ENCODE measurements at regions not wholly inside any gene's neighbourhood (a gene's known extent, or its start where the extent isn't known, plus 50 kb on each side); places are given as distances from the start of the nearest gene placed in this dataset.

- DNase-seq: no peak
Measured at GRCh38 chr1:222284466-222284865, 263.4 kb downstream of the HHIPL2 start.

DNA sequence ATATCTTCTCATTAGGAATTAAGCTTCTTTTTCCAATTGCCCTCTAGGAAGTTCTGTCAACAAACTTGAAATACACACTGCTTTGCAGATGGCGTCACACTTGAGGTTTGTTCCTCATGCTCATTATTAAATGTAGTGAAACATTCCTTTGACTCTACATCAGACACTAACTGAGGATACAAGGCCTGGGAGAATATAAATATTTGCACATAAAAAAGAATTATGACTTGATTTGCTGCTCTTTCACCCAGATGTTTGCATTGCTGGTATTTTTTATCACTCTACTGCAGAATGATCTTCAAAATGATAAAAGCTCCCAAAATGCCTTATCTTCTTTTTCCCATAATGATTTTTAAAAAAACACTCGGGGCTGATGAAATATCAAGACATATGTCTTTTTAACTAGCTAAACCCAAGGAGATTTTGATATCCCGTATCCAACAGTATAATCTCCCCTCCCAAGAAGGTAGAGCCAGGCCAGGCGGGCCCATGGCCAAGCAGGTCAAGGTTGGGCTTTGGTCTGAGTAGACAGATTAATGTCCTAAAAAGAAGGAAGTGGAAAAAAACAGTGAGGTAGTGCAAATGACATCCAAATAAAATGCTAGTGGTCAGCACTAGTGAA, 264.6 kb downstream of the HHIPL2 start:
- no peak for DNase-seq

GRCh38 chr1:222279591-222279990, 268.3 kb downstream of the HHIPL2 start:
- no peak for DNase-seq

GRCh38 chr1:222278501-222278900, 269.4 kb downstream of the HHIPL2 start:
- no peak for DNase-seq

GRCh38 chr1:222275729-222276465, 272.0 kb downstream of the HHIPL2 start:
- no peak for DNase-seq

- DNase-seq: no peak
Measured at GRCh38 chr1:222275001-222275728, 272.7 kb downstream of the HHIPL2 start.

DNA sequence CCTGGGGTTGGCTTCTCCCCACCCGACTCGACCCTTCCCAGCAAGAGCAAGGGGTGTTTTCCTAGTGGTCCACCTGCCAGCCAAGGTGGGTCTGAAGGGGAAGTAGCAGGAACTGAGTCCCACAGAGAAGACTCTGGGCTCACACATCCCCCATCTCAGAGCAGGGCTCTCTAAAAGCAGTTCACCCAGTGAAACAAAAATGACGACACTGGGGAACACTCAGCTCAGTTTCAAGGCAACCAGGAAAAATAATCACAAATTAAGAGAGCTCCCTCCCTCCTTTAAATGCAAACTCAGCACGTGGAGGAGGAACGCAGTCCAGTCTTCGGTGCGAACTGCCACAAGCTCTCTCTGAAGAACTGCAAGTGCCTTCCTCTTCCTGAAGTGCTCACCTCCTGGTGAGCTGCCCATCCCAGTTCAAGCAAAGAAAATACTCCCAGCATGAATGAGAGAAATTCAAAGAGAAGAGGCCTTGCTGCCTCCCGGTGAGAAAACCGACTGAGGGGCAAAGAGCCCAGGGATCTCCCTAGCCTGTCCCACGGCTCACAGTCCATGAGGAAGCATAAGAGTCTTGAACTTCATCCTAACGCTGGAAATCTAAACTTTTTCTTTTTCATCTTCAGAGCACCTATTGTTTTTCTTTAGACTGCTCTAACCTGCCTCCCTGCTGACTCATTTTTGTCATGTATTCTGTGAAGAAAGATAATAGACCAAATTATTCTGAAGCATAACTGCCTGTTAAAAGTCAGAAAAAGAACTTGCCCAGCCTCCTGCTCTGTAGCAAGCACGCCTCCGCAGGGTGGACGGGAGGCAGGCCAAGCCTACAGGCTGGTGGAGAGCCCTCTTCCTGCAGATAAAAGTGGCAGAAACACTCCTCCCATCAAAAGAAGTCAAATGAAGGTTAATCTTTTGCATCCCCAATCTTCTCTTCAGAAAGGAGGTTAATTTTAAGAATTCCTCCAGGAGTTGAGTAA, 281.4 kb downstream of the HHIPL2 start:
- DNase-seq: peak; percentile 17

DNA sequence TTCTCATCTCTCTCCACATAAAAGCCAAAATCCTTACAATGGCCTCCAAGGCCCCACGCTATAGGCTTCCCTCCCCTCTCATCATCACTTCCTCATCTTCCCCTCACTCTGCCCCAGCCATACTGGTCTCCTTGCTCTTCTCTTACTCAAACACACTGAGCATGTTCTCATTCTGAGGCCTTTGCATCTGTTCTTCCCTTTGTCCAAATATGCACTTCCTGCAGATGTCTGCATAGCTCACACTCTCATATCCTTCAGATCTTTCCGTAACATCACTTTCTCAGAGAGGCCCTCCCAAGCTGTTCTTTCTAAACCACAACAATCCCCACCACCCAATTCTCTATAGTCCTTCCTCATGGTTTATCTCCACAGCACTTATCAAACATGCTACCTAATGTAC, 284.1 kb downstream of the HHIPL2 start:
- peak; percentile 9 for DNase-seq

DNA sequence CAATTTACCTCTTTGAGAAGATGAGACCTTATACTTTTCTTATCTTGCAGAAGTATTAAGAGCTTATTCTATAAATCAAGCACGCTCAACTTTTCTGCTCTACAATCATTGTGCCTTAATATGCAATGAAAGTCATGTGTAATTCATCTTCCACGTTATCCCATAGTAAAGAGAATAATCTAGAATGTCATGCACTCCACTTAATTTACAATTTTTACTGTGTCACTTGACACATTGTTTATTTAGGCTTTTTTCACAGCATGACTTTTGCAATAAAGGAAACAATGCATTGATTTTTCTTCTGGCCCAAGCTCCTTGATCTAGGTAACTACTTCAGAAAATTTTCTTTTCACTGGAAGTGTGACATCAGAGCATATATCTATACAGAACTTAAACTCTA, 290.9 kb downstream of the HHIPL2 start:
- no peak for DNase-seq

GRCh38 chr1:222256058-222256457, 291.8 kb downstream of the HHIPL2 start:
- no peak for DNase-seq

DNA sequence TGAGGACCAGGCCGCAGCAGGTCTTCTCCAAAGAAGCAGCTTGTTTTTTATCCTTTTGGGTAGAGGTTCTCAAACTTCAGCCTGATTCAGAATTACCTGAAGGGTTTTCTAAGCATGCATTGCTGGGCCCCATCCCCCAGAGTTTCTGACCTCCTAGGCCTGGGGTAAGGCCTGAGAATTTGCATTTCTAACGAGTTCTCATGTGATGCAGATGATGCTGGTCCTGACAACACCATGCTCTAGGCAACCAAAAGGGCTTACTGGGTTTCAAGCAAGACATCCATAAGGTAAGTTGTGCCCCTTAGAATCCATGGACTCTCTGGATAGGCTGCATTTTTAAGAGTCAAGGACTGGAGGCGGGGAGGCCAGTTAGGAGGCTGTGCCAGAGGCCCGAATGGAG, 295.1 kb downstream of the HHIPL2 start:
- no peak for DNase-seq

DNA sequence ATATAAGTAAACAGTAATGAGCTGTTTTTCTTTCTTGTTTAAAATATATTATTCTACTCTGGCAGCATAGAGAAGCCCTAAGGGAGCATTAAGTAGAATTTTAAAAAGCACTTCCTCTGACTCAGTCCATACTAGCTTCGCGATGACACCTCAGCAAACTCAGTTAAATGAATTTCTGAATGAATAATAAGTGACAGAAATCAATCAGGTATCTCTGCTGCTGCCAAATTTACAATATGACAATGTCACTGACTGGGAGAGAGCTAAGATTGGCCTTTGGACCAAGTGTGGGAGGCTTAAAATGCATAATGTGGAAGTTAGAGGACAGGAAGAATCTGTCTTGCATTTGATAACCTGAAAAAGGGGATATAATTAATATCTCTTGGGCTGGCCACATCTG, 296.1 kb downstream of the HHIPL2 start:
- DNase-seq: no peak

DNA sequence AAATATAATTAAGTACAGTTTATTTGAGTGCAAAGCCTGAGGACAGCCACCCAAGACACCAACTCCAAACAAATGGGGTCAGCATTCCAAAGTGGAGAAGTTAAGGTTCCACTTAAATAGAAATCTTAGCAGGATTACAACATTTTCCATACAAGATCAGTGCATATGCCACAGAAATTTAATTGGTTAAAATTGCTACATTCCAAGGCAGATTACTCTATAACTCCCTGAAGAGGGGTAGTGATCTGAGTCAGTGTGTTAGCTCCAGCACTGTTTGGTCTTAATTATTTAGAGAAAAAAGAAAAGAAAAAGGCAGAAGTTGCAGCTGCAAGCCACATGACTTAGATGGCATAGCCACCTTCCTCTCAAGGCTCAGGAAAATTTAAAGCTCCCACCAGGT, 297.5 kb downstream of the HHIPL2 start:
- no peak for DNase-seq

DNA sequence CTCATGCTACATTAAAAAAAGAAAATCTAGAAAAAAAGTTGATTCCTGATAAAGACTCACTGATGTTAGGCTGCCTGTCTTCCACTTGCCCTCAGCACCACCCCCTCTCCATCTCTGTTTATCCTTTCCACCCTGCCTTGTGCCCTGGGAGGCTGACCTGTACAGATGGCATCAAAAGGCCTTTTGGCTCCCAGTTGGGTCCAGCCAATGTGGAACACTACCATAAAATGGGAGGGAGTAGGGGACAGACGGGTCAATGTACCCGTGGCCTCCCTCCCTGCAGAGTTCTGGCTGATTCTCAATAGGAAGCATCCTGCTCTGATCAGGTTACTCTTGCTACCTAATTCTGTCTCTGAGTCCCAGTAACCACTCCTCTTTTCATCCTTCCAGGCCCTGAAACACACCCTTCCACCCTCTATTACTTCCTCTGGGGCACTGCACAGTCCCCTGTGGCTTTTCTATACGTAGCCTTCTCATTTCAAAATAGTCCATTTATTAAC, 300.0 kb downstream of the HHIPL2 start:
- DNase-seq: no peak

DNA sequence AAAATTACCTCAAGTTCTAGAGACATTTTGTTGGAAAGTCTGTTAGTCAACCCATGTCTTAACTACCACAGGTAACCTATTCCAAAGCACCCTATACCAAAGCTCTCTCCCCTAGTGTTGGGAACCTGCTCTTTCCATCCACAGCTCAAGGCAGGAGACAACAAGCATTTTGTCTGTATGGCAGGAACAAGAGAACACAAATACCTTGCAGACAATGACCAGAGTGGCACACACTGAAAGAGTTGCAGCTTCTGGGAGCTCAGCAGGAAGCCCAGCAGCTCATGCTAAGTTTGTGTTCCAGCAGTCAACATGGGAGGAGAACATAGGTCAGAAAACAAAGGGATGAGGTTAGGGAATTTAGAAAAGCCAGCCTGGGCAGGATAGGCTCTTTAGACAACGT, 300.8 kb downstream of the HHIPL2 start:
- DNase-seq: no peak

DNA sequence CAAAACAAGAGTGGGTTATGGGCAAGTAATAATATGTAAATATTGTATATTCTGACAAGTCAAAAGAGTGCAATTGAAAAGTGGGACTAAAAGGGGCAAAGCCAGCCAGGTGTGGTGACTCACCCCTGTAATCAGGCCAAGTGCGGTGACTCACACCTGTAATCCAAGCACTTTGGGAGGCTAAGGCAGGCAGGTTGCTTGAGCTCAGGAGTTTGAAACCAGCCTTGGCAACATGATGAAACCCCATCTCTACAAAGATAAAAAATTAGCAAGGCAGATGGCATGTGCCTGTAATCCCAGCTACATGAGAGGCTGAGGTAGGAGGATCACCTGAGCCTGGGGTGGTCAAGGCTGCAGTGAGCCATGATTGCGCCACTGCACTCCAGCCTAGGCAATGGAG, 304.0 kb downstream of the HHIPL2 start:
- no peak for DNase-seq

GRCh38 chr1:222242492-222242891, 305.4 kb downstream of the HHIPL2 start:
- no peak for DNase-seq

- DNase-seq: peak; percentile 61
Measured at GRCh38 chr1:222241410-222241809, 306.5 kb downstream of the HHIPL2 start.

DNA sequence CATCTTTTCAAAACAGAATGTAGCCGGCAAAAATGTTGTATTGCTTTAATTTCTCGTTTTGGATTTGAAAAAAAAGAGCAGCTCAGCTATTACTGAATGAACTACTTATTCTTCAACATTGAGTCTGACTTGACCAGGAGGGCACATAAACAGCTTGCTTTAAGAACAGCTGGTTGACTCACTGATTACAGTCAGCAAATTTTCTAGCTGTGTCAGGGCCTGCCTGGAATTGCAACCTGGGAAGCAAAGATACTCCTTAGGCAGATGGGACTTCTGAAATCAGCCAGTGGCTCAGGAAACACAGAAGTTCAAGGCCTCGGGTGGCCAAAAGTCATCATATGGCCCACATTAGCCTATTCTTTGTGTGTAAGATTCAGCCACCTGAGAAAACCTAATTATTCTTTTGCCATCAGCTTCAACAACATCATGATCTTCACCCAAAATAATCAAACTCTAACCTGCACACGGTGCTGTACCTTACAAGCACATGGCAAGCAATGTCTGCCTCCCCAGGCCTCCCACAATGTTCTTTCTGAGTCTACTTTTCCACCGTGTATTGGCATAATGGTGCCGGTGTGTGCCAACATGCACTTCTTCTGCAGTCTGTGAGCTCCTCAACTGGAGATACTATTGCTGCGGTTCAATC, 307.2 kb downstream of the HHIPL2 start:
- DNase-seq: peak; percentile 51

GRCh38 chr1:222239130-222239529, 308.8 kb downstream of the HHIPL2 start:
- DNase-seq: no peak

- no peak for DNase-seq
Measured at GRCh38 chr1:222234351-222234750, 313.6 kb downstream of the HHIPL2 start.
